SK-N-SH (cell line): ENCODE measurements at regions not wholly inside any gene's neighbourhood (a gene's known extent, or its start where the extent isn't known, plus 50 kb on each side); places are given as distances from the start of the nearest gene placed in this dataset.

Experiments
- CTCF ChIA-PET: fragments of 300-600, 350-600 bp; formaldehyde crosslinking; extraction: SDS; loops from one replicate; lab custom pipeline; 2021; lab: Yijun Ruan, JAX
- POLR2A ChIA-PET: fragments of 350-600 bp; sonication (Branson Sonifier 250); formaldehyde crosslinking; extraction: SDS; loops from one replicate; lab custom pipeline; 2020; ENCODE audit warnings: antibody characterized with exemption, inconsistent platforms; lab: Yijun Ruan, JAX
- DNase-seq: peaks from one replicate; pipeline ENCODE4 v3.0.0; 2012
- H2AFZ ChIP-seq: fragments of 200-600 bp; sonication (generic); 2 replicates; pipeline ENCODE4 v1.8.1; 2016; ENCODE audit warnings: antibody characterized with exemption, mild to moderate bottlenecking, low read depth
- H3F3A ChIP-seq: fragments of 200-600 bp; sonication (generic); replicated peaks from 2 replicates; pipeline ENCODE3; 2016; ENCODE audit warnings: antibody characterized with exemption, mild to moderate bottlenecking; ENCODE audit not compliant: insufficient read depth
- H3K27ac ChIP-seq, 2 experiments: fragments of 200-500 bp in 1 of 2; fragments of 200-600 bp in 1 of 2; sonication (Bioruptor generic) in 1 of 2; sonication (generic), shearing (Covaris generic) in 1 of 2; 2 replicates each; pipeline versions ENCODE4 v1.5.1 to v1.6.1; 2014 to 2016; ENCODE audit warnings: low read depth in 2 of 2, inconsistent platforms in 1 of 2, low read length in 1 of 2, mild to moderate bottlenecking in 1 of 2, mixed read lengths in 1 of 2
- H3K27me3 ChIP-seq: fragments of 200-600 bp; sonication (generic), shearing (Covaris generic); 2 replicates; pipeline ENCODE4 v1.6.1; 2016; ENCODE audit warnings: mixed run types; ENCODE audit not compliant: insufficient read depth
- H3K36me3 ChIP-seq, 2 experiments: fragments of 200-500 bp in 1 of 2; fragments of 200-600 bp in 1 of 2; sonication (Bioruptor generic) in 1 of 2; sonication (generic) in 1 of 2; replicated peaks in 1 of 2; 2 replicates each; pipeline versions ENCODE3 to v1.5.1; 2014 to 2016; ENCODE audit warnings: low read length in 1 of 2, mild to moderate bottlenecking in 1 of 2; ENCODE audit not compliant: insufficient read depth in 2 of 2, control insufficient read depth in 1 of 2
- H3K4me1 ChIP-seq, 2 experiments: fragments of 200-500 bp in 1 of 2; fragments of 200-600 bp in 1 of 2; sonication (Bioruptor generic) in 1 of 2; sonication (generic), shearing (Covaris generic) in 1 of 2; 2 replicates each; pipeline versions ENCODE4 v1.5.1 to v1.6.1; 2014 to 2016; ENCODE audit warnings: low read depth in 1 of 2, low read length in 1 of 2, mixed run types in 1 of 2; ENCODE audit not compliant: insufficient read depth in 2 of 2, control insufficient read depth in 1 of 2
- H3K4me2 ChIP-seq: fragments of 200-600 bp; sonication (generic), shearing (Covaris generic); 2 replicates; pipeline ENCODE4 v1.6.1; 2017; ENCODE audit warnings: mixed run types
- H3K4me3 ChIP-seq, 2 experiments: fragments of 200-500 bp in 1 of 2; fragments of 200-600 bp in 1 of 2; sonication (Bioruptor generic) in 1 of 2; sonication (generic), shearing (Covaris generic) in 1 of 2; 2 replicates each; pipeline versions ENCODE4 v1.5.1 to v1.8.1; 2014 to 2016; ENCODE audit warnings: low read depth in 2 of 2, inconsistent platforms in 1 of 2, low read length in 1 of 2, mild to moderate bottlenecking in 1 of 2, mixed read lengths in 1 of 2, moderate library complexity in 1 of 2
- H3K79me2 ChIP-seq: fragments of 200-600 bp; sonication (generic); 2 replicates; pipeline ENCODE4 v1.8.1; 2017; ENCODE audit warnings: mild to moderate bottlenecking; ENCODE audit not compliant: insufficient read depth
- H3K9ac ChIP-seq: fragments of 200-600 bp; sonication (generic); 2 replicates; pipeline ENCODE4 v1.6.1; 2017; ENCODE audit warnings: mixed run types
- H3K9me2 ChIP-seq: fragments of 200-600 bp; sonication (generic); 2 replicates; pipeline ENCODE4 v1.6.1; 2017; ENCODE audit warnings: mixed run types
- H3K9me3 ChIP-seq: fragments of 200-600 bp; sonication (generic); 2 replicates; pipeline ENCODE4 v1.6.1; 2017; ENCODE audit warnings: mixed run types, mild to moderate bottlenecking, moderate library complexity
- H4K20me1 ChIP-seq: fragments of 200-600 bp; sonication (generic); 2 replicates; pipeline ENCODE4 v1.6.1; 2017; ENCODE audit warnings: mild to moderate bottlenecking, mixed run types; ENCODE audit not compliant: insufficient read depth
- IRF3 ChIP-seq: fragments of 150-350 bp; IDR thresholded peaks from 2 replicates; pipeline ENCODE4 v1.6.1; 2016; ENCODE audit warnings: mild to moderate bottlenecking, low read depth, low read length
- JUND ChIP-seq: IDR thresholded peaks from 2 replicates; pipeline ENCODE4 v1.4.0; 2012
- MEF2A ChIP-seq: IDR thresholded peaks from 2 replicates; pipeline ENCODE4 v1.4.0; 2012; ENCODE audit warnings: low read depth, borderline replicate concordance
- MXI1 ChIP-seq: IDR thresholded peaks from 2 replicates; pipeline ENCODE4 v1.6.1; 2012; ENCODE audit warnings: mild to moderate bottlenecking, low read depth, low read length, improper control_type of control experiment
- NFIC ChIP-seq: IDR thresholded peaks from 2 replicates; pipeline ENCODE4 v1.4.0; 2012; ENCODE audit warnings: borderline replicate concordance
- NRF1 ChIP-seq: IDR thresholded peaks from 2 replicates; pipeline ENCODE4 v1.6.1; 2012; ENCODE audit warnings: low read depth, mild to moderate bottlenecking, low read length
- RAD21 ChIP-seq: IDR thresholded peaks from 2 replicates; pipeline ENCODE4 v1.6.1; 2012; ENCODE audit warnings: mild to moderate bottlenecking, low read length
- REST ChIP-seq: IDR thresholded peaks from 2 replicates; pipeline ENCODE4 v1.6.1; 2012; ENCODE audit warnings: mild to moderate bottlenecking, low read depth, low read length, moderate library complexity
- RFX5 ChIP-seq: IDR thresholded peaks from 2 replicates; pipeline ENCODE4 v1.6.1; 2012; ENCODE audit warnings: mild to moderate bottlenecking, improper control_type of control experiment, low read length
- SIN3A ChIP-seq: IDR thresholded peaks from 2 replicates; pipeline ENCODE4 v1.6.1; 2012; ENCODE audit warnings: low read depth, mild to moderate bottlenecking, low read length, moderate library complexity, borderline replicate concordance
- SMC3 ChIP-seq: IDR thresholded peaks from 2 replicates; pipeline ENCODE4 v1.6.1; 2012; ENCODE audit warnings: low read depth, low read length, improper control_type of control experiment
- TAF1 ChIP-seq: IDR thresholded peaks from 2 replicates; pipeline ENCODE4 v1.6.1; 2012; ENCODE audit warnings: low read depth, mild to moderate bottlenecking, low read length, moderate library complexity, borderline replicate concordance
- TCF12 ChIP-seq: IDR thresholded peaks from 2 replicates; pipeline ENCODE4 v1.4.0; 2012
- USF2 ChIP-seq: fragments of 150-350 bp; IDR thresholded peaks from 2 replicates; pipeline ENCODE4 v1.6.1; 2017; ENCODE audit warnings: antibody characterized with exemption, low read length, low read depth, borderline replicate concordance
- WGBS: methylation state at CpG from one replicate; pipeline ENCODE4 v1.1.6; 2017; ENCODE audit warnings: low lambda C conversion rate; 5-methylcytosine and 5-hydroxymethylcytosine counted together

GRCh38 chr12:30067146-30067545, 283.4 kb upstream of the TMTC1 start:
- Histone ChIP-seq H3F3A (no peaks in the 10 kb centered on the region), H4K20me1 (no peaks in the 10 kb centered on the region), H3K9ac (no peak overlapping the region), H3K9me2 (no peaks in the 10 kb centered on the region), H2AFZ (no peak overlapping the region), H3K79me2 (no peaks in the 10 kb centered on the region), H3K27me3 (no peaks in the 10 kb centered on the region), H3K36me3 (no peaks in the 10 kb centered on the region), H3K4me1 (peaks cover 0 to 3% of the 10 kb centered on the region in 2 experiments; a peak in 2 of 4 replicates), H3K4me3 (no peak overlapping the region), H3K9me3 (no peaks in the 10 kb centered on the region), H3K4me2 (no peak overlapping the region), H3K27ac (no peak overlapping the region)
- POLR2A ChIA-PET: no interaction called here
- DNase-seq: no peak
- TF ChIP-seq SIN3A: no peak
- TF ChIP-seq REST: no peak
- TF ChIP-seq TCF12: no peak
- TF ChIP-seq NRF1: no peak
- TF ChIP-seq MEF2A: no peak
- no peak for TF ChIP-seq NFIC
- no peak for TF ChIP-seq MXI1
- TF ChIP-seq SMC3: no peak
- TF ChIP-seq RFX5: no peak
- TF ChIP-seq RAD21: no peak
- TF ChIP-seq USF2: no peak
- no peak for TF ChIP-seq IRF3
- no peak for TF ChIP-seq JUND
- TF ChIP-seq TAF1: no peak
- CTCF ChIA-PET: no interaction called here
- WGBS: 88% methylated on average over 2 of the region's 2 CpGs
